ENCODE measurements at regions not wholly inside any gene's neighbourhood (a gene's known extent, or its start where the extent isn't known, plus 50 kb on each side); places are given as distances from the start of the nearest gene placed in this dataset.
"Not testable (repeated sequence)": the region's sequence is repeated elsewhere in the genome, so short reads cannot be mapped to it uniquely, and the experiment has no call there.

DNA sequence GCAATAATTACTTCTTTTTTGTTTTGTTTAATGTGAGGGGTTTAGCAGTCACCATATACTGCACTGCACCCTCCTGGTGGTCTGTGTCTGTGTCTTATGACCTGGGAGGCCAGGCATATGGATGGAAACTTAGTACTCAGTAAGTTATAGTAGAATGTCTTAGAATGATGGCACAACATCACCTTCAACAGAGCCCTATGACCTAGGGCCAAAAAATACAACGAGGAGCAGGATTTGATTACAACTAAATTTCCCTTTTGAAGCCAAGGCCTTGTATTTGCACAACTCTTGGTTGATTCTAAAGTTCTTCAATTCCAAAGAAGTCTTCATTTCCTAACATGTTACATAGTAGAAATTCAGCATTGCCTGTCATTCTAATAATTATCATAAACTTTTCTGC is 422.1 kb upstream of the PIK3R1 start:
- DNase-seq (ENCODE audit: insufficient read length, low spot score): no peak
- no peak for FAIRE-seq
- TF ChIP-seq POU2F2 (IDR thresholded peaks at IDR 0.05; ENCODE audit: low read depth, low read length): no peak
- no peak for TF ChIP-seq SPI1 (IDR thresholded peaks at IDR 0.05; ENCODE audit: low read depth, low read length)
- TF ChIP-seq PAX5 (IDR thresholded peaks at IDR 0.05; ENCODE audit: insufficient read depth, low read length, severe bottlenecking): no peak
- TF ChIP-seq POLR2A (IDR thresholded peaks at IDR 0.05; ENCODE audit: low read depth, low read length): no peak
- no peak for TF ChIP-seq TAF1 (IDR thresholded peaks at IDR 0.05; ENCODE audit: low read depth, low read length)
- no peak for TF ChIP-seq POLR2AphosphoS5 (IDR thresholded peaks at IDR 0.05; ENCODE audit: low read depth, low read length)

DNA sequence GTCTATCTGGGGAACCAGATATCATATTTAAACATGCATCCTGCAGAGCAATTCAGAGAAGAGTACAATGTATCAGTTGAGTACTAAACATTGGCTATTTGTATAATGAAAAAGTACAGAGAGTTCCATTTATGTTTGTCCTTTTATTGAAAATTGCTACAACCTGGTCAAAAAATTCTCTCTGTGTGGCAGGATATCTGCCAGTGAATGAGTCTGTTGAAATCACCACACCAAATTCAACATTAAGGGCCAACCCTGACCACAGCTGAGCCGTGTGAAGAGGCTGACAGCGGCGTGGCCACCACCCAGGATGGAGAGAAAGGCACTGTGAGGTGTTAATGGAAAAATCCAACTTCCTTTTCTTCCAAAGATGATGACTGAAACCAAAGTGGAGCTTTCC is 422.7 kb upstream of the PIK3R1 start:
- TF ChIP-seq POLR2A (IDR thresholded peaks at IDR 0.05; ENCODE audit: low read depth, low read length) (no peak), TAF1 (IDR thresholded peaks at IDR 0.05; ENCODE audit: low read depth, low read length) (no peak), PAX5 (IDR thresholded peaks at IDR 0.05; ENCODE audit: insufficient read depth, low read length, severe bottlenecking) (no peak), SPI1 (IDR thresholded peaks at IDR 0.05; ENCODE audit: low read depth, low read length) (no peak), POU2F2 (IDR thresholded peaks at IDR 0.05; ENCODE audit: low read depth, low read length) (no peak), POLR2AphosphoS5 (IDR thresholded peaks at IDR 0.05; ENCODE audit: low read depth, low read length) (no peak)
- no peak for FAIRE-seq
- no peak for DNase-seq (ENCODE audit: insufficient read length, low spot score)

DNA sequence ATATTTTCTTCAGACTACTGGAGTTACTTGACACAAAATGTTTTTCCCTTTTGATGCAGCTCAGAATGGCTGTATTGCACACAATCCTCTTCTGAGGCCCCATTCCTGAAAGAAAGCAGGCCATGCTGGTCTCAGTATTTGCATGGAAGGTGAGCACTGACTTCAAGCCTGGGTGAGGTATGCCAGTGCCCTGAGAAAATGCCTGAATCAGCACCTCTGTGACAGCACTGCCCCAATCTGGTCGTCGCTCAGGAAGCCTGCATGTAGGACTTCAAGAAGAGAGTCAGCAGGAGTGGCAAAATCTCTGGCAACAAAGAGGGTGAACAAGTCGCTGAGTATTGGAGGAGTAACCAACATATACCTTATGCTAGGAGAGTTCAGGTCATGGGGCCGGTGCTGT is 425.2 kb upstream of the PIK3R1 start:
- FAIRE-seq (no peak), DNase-seq (ENCODE audit: insufficient read length, low spot score) (no peak)
- no peak for TF ChIP-seq SPI1 (IDR thresholded peaks at IDR 0.05; ENCODE audit: low read depth, low read length)
- no peak for TF ChIP-seq POU2F2 (IDR thresholded peaks at IDR 0.05; ENCODE audit: low read depth, low read length)
- no peak for TF ChIP-seq PAX5 (IDR thresholded peaks at IDR 0.05; ENCODE audit: insufficient read depth, low read length, severe bottlenecking)
- TF ChIP-seq POLR2AphosphoS5 (IDR thresholded peaks at IDR 0.05; ENCODE audit: low read depth, low read length): no peak
- no peak for TF ChIP-seq TAF1 (IDR thresholded peaks at IDR 0.05; ENCODE audit: low read depth, low read length)

DNA sequence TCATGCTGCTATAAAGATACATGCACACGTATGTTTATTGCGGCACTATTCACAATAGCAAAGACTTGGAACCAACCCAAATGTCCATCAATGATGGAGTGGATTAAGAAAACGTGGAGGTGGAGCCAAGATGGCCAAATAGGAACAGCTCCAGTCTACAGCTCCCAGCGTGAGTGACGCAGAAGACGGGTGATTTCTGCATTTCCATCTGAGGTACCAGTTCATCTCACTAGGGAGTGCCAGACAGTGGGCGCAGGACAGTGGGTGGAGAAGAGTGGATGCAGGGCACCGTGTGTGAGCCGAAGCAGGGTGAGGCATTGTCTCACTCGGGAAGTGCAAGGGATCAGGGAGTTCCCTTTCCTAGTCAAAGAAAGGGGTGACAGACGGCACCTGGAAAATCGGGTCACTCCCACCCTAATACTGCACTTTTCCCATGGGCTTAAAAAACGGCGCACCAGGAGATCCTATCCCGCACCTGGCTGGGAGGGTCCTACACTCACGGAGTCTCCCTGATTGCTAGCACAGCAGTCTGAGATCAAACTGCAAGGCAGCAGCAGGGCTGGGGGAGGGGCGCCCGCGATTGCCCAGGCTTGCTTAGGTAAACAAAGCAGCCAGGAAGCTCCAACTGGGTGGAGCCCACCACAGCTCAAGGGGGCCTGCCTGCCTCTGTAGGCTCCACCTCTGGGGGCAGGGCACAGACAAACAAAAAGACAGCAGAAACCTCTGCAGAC is 435.5 kb upstream of the PIK3R1 start:
- not testable (repeated sequence) for FAIRE-seq; DNase-seq (ENCODE audit: insufficient read length, low spot score)

DNA sequence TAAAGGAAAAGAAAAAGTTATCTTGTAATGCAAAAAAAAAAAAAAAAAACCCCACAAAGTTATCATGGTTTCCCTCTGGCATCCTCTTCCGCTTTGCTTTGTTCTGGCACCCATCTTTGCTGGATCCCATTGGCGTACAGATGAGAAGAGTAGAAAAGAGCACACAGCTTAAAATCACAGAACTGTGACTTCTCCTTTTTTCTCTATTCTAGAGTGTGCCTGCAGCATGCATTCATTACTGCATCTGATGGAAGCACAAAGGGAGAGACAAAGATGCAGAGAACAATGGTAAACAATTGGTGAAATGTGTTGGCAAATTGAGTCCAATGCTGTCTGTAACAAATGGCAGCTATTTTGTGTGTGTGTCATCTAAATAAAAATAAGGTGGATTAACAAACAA is 440.8 kb upstream of the PIK3R1 start:
- FAIRE-seq: no peak
- TF ChIP-seq POLR2AphosphoS5 (IDR thresholded peaks at IDR 0.05; ENCODE audit: low read depth, low read length) (no peak), POLR2A (IDR thresholded peaks at IDR 0.05; ENCODE audit: low read depth, low read length) (no peak), SPI1 (IDR thresholded peaks at IDR 0.05; ENCODE audit: low read depth, low read length) (no peak), POU2F2 (IDR thresholded peaks at IDR 0.05; ENCODE audit: low read depth, low read length) (no peak), PAX5 (IDR thresholded peaks at IDR 0.05; ENCODE audit: insufficient read depth, low read length, severe bottlenecking) (no peak), TAF1 (IDR thresholded peaks at IDR 0.05; ENCODE audit: low read depth, low read length) (no peak)
- no peak for DNase-seq (ENCODE audit: insufficient read length, low spot score)

DNA sequence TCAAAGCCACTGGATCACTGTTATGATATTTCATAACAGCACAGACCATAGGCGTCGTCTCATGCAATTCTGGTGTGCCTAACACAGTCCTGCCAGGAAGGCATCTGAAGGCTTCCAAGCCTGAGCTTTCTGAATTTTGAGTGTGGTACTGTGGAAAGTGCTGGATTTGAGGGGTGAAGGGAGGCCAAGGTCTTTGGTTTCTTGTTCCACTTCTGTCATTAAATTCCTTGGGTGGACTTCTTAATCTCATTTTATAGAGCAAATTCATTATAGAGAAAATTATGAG is 441.3 kb upstream of the PIK3R1 start:
- DNase-seq (ENCODE audit: insufficient read length, low spot score) (no peak), FAIRE-seq (no peak)
- no peak for TF ChIP-seq SPI1 (IDR thresholded peaks at IDR 0.05; ENCODE audit: low read depth, low read length)
- TF ChIP-seq TAF1 (IDR thresholded peaks at IDR 0.05; ENCODE audit: low read depth, low read length): no peak
- TF ChIP-seq POLR2A (IDR thresholded peaks at IDR 0.05; ENCODE audit: low read depth, low read length): no peak

DNA sequence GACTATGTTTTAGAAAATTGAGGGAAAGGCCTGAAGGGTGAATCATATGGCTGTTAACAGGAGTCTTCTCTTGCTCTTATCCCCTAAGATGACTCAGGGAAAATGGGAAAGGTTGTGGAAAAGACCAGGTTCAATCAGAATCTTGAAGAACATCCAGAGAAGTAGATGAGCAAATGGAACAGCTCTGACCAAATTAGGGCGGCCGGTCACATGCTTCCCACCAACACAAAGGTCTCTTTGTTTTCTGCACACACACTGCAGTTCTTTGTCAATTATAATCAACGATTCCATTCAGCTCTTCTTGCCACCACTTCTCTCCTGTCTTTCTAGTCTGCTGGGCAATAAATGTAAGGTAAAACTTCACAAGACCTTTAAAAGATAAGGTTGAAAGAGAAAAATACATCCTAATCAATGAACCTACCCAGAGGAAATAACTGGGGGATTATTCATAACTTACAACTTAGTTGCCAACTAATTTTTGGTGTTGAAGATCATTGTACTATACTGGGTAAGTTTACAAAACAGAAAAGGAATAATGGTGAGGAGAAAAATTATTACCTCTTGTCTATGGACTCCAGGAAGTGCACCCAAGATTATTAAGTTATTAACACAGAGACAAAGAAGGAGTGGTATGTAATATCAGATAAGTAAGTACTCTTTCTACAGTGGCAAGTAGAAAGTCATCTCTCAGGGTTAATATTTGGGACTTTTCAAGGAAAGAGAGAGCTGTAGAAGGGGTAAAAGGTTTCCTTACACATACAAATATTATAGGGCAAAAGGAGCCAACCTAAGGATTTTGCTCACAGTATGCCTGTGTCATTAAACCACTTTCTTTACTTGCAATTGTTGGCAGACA is 441.9 kb upstream of the PIK3R1 start:
- no peak for TF ChIP-seq SPI1 (IDR thresholded peaks at IDR 0.05; ENCODE audit: low read depth, low read length)
- no peak for TF ChIP-seq POLR2AphosphoS5 (IDR thresholded peaks at IDR 0.05; ENCODE audit: low read depth, low read length)
- no peak for TF ChIP-seq POU2F2 (IDR thresholded peaks at IDR 0.05; ENCODE audit: low read depth, low read length)
- TF ChIP-seq POLR2A (IDR thresholded peaks at IDR 0.05; ENCODE audit: low read depth, low read length): no peak
- TF ChIP-seq PAX5 (IDR thresholded peaks at IDR 0.05; ENCODE audit: insufficient read depth, low read length, severe bottlenecking): no peak
- no peak for TF ChIP-seq TAF1 (IDR thresholded peaks at IDR 0.05; ENCODE audit: low read depth, low read length)
- DNase-seq (ENCODE audit: insufficient read length, low spot score): no peak
- FAIRE-seq: no peak

DNA sequence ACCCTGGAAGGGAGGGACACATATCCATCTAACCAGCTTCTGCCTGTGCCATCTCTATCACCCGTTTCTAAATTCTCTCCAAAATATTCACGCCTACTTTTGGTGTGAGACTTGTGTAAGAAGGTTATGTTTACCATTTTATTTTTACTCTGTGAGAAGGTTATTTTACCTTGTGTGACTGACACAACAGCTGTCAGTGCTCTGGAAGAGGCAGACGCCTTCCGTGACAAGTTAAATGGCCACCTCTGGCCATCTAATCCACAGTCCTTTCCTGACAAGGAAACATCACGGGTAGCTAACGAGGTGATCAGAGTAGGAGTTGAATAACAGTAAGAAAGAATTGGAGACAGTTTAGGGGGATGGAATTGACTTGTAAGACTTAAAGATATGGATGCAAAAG is 443.8 kb upstream of the PIK3R1 start:
- no peak for DNase-seq (ENCODE audit: insufficient read length, low spot score)
- FAIRE-seq: no peak
- TF ChIP-seq SPI1 (IDR thresholded peaks at IDR 0.05; ENCODE audit: low read depth, low read length): no peak

DNA sequence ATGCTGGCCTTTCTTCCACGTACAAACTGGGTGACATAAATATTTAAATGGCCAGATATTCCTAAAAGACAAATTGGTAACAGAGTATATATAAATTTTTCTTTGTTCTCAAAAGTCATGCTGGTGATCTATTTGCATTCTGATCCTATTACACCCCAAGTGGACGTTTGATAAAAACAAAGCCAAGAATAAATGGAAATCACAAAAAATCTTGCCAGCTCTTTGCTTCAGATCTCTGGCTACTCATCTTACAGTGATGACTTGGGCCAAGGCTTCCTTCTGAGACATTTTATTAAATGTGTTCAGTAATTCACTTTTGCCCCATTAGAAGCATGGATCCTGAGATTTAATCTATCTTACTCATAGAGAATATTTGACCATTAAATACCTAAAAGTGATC is 444.3 kb upstream of the PIK3R1 start:
- no peak for FAIRE-seq
- TF ChIP-seq POU2F2 (IDR thresholded peaks at IDR 0.05; ENCODE audit: low read depth, low read length) (no peak), SPI1 (IDR thresholded peaks at IDR 0.05; ENCODE audit: low read depth, low read length) (no peak), TAF1 (IDR thresholded peaks at IDR 0.05; ENCODE audit: low read depth, low read length) (no peak), PAX5 (IDR thresholded peaks at IDR 0.05; ENCODE audit: insufficient read depth, low read length, severe bottlenecking) (no peak), POLR2A (IDR thresholded peaks at IDR 0.05; ENCODE audit: low read depth, low read length) (no peak)
- no peak for DNase-seq (ENCODE audit: insufficient read length, low spot score)

DNA sequence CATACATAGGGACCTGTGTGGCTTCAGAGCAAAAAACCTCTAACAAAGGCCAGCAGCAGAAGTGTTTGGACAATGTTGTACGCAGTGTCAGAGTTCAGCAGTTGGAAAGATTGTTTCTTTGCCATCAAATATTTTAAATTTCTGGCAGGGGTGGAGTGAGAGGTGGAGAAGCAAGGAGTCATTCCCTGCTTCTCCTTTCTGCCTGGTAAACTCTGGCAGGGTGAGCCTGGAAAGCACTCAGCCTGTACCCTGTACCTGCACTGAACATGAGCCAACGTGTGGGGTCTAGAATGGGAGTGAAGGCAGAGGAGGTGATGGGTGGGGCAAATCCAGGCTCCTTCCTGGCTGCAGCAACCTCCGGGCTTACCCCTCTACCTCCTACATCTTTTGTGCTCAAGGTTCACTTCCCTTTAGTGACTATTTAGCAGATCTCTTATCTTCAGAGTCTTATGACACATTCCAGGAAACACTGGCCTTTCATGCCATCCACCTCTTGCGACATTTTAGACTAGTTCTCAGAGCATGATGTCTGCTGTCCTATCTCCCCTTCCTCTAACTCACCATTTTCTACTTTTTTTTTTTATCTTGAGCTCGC is 445.0 kb upstream of the PIK3R1 start:
- DNase-seq (ENCODE audit: insufficient read length, low spot score) (no peak), FAIRE-seq (no peak)
- TF ChIP-seq SPI1 (IDR thresholded peaks at IDR 0.05; ENCODE audit: low read depth, low read length) (peak; percentile 18; the same call in 1 of the 2 replicates), TAF1 (IDR thresholded peaks at IDR 0.05; ENCODE audit: low read depth, low read length) (no peak)
